Gastrocnemius medialis (tissue), 4 donors: ENCODE measurements at regions not wholly inside any gene's neighbourhood (a gene's known extent, or its start where the extent isn't known, plus 50 kb on each side); places are given as distances from the start of the nearest gene placed in this dataset.

ENCODE experiments used
- CTCF ChIP-seq, 5 experiments: fragments of 450-650 bp in 3 of 5; fragments of 200-600 bp in 2 of 5; sonication (generic) in 2 of 5; IDR thresholded peaks in 4 of 5; conservative IDR thresholded peaks in 1 of 5; 1 replicate in 4 of 5; 2 replicates in 1 of 5; pipeline ENCODE4 v1.5.1; 2016 to 2019; ENCODE audit warnings: antibody characterized with exemption in 5 of 5, mild to moderate bottlenecking in 3 of 5, moderate library complexity in 3 of 5
- POLR2A ChIP-seq, 2 donors: fragments of 450-650 bp; IDR thresholded peaks; one replicate each; pipeline ENCODE4 v1.6.1; 2017; ENCODE audit warnings: antibody characterized with exemption in 2 of 2, mild to moderate bottlenecking in 2 of 2, moderate library complexity in 2 of 2

- TF ChIP-seq CTCF (IDR thresholded peaks at IDR 0.05 in 4 of 5, conservative IDR thresholded peaks at IDR 0.05 in 1 of 5) (no peak), POLR2A (IDR thresholded peaks at IDR 0.05) (no peak)
Observed at GRCh38 chrX:78496483-78496882, 162.6 kb downstream of the RTL3 start.
